Activated CD4-positive, CD25-positive, alpha-beta regulatory T cell treated with anti-CD3 and anti-CD28 coated beads, Interleukin-2, amount 50 U/mL, for 24 hours (primary cell): ENCODE measurements at regions not wholly inside any gene's neighbourhood (a gene's known extent, or its start where the extent isn't known, plus 50 kb on each side); places are given as distances from the start of the nearest gene placed in this dataset.
A peak's percentile ranks its signal among the peaks of the same experiment; 100 is the strongest.
"Not testable (repeated sequence)": the region's sequence is repeated elsewhere in the genome, so short reads cannot be mapped to it uniquely, and the experiment has no call there.

Source experiments
- ATAC-seq, 2 donors: fragments of 150-1000 bp; cut with Tn5 transposase; one replicate each; pipeline ENCODE4 v1.10.0; 2021; ENCODE audit warnings: mild to moderate bottlenecking in 1 of 2, moderate library complexity in 1 of 2

DNA sequence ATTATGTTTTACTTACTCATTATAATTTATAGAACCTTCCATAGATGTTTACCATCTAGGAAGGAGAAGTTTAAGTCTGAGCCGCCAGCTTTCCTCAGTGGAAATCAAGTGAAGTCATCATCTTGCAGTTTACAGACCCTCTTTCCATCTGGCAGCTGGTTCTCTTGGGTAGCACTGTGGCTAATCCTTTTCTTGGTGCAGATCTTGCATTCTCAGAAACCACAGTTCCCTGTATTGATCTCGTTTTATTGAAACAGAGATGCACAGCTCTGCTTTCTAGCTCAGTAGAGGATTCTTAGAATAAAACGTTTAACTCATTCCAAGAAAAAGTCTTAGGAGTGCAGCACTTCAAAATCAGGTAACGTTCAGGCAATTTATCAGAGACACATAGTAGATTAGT is 1154.7 kb downstream of the FOXD4L5 start:
- ATAC-seq: not testable (repeated sequence)

DNA sequence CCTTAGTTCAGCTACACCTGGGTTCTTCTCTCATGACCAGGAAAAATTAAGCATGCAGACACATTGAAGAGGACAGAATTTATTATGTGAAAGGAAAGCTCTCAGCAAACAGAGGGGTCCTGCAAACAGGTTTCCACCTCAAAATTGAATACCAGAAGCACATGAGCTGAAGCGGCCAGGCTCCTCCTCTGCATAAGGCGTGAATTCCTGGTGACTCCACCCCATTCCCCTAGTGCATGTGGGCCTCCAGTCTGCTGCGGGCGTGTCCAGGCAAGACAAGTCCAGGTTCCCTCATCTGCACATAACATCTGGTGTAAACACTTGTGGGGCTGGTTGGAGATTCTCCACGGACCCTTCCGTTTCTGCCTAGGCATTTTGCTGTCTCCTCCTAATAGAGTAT is 1156.4 kb downstream of the FOXD4L5 start:
- no peak for ATAC-seq

DNA sequence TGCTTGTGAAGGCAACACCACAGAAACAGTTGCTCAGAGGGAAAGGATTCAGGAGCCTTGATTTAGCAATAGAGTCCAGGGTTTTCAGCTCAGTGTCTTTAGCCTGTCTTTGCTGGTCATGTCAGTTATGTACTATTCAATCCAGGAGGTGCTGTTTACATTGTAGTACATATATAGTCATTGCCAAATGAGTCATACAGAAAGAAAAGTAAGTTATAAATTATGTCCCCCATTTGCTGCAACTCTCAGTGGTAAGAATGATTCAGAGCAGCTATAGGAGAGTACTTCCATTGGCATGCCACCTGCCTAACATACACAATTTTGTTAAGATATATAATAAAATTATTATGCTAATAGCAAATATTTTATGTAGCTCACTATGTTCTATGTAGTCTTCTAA is 1163.4 kb downstream of the FOXD4L5 start:
- not testable (repeated sequence) for ATAC-seq

DNA sequence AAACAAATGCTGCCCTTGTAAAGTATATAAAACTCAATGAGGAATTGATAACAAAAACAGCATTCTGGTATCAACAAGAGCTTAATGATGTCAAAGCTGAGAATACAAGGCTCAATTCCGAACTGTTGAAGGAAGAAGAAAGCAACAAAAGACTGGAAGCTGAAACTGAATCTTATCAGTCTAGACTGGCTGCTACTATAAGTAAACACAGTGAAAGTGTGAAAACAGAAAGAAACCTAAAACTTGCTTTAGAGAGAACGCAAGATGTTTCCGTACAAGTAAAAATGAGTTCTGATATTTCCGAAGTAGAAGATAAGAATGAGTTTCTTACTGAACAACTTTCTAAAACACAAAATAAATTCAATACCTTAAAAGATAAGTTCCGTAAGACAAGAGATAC is 1167.7 kb downstream of the FOXD4L5 start:
- not testable (repeated sequence) for ATAC-seq

DNA sequence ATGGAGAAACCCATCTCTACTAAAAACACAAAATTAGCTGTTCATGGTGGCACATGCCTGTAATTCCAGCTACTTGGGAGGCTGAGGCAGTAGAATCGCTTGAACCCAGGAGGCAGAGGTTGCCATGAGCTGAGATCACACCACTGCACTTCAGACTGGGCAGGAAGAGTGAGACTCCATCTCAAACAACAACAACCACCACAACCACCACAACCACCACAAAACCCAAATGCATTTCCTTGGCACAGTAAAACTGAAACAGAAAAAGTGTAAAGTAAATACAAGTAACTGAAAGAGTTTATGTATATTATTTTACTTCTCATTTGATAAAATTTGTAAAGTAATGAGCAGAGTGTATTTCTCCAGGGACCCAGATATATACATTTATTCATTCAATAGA is 1177.1 kb downstream of the FOXD4L5 start:
- not testable (repeated sequence) for ATAC-seq

DNA sequence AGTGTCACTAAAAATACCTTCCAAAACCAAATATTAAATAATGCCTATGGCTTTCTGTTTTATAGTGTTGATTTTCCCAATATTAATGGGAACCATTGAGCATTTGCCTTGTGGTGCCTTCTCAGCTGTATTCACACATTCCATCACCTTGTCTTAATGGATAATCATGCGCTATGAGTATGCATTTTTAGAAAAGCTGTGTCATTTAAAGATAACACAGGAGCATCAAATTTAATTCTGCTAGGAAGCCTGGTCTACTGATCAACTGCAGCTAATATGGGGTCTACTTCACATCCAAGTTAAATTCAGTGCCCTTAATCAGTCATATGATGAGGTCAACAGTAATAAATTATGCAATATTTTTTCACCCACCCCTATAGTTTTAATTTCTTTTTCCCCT is 1177.8 kb downstream of the FOXD4L5 start:
- ATAC-seq: not testable (repeated sequence)

DNA sequence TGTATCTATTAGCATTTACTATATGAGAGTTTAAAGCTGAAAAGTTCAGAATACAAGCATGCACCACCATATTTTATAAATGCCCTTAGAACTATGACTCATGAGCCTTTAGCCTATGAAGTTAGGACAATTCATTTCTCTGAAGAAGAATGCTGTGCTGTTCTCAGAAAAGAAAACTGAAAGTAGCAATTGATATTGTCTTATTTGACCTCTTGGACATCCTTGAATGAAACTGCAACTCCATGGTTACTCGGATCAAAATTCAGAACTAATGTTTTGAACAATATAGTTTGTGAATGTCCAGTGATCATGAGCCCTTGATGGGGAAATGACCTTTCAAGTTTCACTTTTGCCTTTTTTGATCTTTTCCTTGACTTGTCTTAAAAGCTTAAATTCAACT is 1179.8 kb downstream of the FOXD4L5 start:
- not testable (repeated sequence) for ATAC-seq

DNA sequence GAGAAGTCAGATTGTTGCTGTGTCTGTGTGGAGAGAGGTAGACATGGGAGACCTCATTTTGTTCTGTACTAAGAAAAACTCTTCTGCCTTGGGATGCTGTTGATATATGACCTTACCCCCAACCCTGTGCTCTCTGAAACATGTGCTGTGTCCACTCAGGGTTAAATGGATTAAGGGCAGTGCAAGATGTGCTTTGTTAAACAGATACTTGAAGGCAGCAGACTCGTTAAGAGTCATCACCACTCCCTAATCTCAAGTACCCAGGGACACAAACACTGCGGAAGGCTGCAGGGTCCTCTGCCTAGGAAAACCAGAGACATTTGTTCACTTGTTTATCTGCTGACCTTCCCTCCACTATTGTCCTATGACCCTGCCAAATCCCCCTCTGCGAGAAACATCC is 1183.5 kb downstream of the FOXD4L5 start:
- ATAC-seq: not testable (repeated sequence)

DNA sequence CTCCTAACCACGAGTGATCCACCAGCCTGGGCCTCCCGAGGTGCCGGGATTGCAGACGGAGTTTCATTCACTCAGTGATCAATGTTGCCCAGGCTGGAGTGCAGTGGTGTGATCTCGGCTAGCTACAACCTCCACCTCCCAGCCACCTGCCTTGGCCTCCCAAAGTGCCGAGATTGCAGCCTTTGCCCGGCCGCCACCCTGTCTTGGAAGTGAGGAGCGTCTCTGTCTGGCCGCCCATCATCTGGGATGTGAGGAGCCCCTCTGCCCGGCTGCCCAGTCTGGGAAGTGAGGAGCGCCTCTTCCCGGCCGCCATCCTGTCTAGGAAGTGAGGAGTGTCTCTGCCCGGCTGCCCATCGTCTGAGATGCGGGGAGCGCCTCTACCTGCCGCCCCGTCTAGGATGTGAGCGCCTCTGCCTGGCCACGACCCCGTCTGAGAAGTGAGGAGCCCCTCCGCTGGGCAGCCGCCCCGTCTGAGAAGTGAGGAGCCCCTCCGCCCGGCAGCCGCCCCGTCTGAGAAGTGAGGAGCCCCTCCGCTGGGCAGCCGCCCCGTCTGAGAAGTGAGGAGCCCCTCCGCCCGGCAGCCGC is 1184.3 kb downstream of the FOXD4L5 start:
- ATAC-seq: not testable (repeated sequence)

DNA sequence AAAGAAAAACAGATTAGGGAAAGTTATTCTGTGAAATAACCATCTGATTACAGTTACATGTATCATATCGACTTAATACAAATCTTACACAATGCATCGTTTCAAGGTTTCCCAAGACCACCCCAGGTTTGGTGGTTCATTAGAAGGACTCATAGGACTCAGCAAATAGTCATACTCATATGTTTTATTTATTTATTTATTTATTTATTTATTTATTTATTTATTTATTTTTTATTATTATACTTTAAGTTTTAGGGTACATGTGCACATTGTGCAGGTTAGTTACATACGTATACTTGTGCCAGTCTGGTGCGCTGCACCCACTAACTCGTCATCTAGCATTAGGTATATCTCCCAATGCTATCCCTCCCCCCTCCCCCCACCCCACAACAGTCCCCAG is 1199.0 kb downstream of the FOXD4L5 start:
- ATAC-seq: not testable (repeated sequence)

DNA sequence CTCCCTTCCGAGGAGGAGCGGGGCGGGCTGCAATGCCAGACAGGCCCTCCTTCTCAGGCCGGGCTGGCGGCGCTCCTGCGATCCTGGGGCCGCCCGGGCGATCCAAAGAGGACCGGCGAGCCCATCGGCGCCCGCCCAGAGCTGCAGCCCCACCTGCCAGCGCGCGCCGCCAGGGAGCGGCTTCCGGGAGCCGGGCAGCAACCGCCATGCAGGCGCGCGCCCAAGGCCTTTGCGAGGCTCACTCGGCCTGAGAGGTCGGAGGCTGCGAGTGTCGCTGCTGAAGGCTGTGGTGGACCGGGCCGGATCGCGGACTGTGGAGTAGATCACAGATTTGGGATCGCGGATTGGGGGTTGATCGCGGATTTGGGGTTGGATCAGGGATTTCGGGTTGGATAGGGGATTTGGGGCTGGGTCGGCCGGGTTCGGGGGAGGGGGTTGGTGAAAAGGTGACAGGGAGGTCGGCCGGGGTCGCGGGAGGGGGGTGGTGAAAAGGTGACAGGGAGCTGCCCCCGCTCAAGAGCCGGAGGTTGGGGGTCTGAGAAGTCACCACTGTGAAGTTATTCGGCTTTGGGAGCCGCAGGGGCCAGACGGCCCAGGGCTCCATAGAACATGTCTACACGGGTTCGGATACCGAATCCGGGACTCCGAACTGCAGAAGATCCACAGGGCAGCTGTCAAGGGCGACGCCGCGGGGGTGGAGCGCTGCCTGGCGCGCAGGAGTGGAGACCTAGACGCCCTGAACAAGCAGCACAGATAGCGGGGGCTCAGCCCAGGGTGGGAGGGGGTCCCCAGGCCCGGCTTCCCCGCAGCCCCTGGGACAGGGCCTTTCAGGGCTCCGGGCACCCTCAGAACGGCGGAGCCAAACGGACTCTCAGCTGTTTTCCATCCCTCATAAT is 1213.4 kb downstream of the FOXD4L5 start:
- not testable (repeated sequence) for ATAC-seq

DNA sequence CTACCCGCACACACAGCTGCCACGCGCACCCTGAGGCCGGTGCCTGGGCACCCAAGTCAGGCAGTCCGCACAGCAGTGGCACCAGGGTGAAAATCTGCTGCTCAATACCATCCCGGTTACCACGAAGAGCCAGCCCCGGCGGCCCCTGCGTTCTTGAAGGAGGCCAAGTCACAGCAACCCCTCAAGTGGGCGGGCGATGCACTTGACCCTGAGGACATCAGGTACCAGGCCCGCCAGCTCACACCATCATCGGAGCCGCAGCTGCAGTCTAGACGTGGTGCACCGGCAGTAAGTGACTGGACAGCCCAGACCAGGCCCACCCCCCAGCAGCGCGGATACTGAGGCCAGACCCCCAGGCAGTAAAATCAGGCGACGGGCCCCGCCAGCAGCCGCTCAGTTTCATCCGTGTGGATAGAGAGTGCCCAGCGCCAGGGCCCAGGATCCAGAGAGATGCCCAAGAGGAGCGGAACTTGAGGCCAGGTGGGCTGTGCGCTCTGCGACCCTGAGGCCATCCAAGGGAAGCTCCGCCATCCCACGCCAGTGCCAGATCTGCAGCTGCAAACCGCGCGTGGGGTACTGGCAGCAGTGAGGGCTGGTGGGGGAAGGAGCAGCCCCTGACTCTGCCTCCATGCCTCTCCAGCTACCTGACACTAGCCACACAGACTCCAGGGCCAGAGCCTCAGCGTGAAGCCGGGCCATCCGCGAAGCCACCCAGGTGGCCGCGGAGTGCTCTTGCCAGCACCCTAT is 1214.2 kb downstream of the FOXD4L5 start:
- not testable (repeated sequence) for ATAC-seq

DNA sequence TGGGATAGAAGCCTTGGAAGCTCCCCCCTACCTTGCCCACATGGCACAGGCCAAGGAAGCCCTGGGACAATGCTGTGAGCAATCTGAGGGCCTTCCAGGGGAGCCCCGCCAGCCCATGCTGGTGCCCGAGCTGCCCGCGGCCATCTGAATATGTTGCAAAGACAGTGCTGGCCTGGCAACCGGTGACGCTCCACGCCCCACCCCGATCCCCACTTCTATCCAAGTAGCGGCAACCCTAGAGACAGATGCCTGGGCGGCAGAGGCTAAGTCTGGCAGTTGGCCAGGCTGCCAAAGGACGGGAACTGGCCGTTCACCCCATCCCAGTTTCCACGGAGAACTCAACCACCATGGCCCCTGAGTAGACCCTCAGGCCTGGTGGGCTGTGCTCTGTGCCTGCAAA is 1214.9 kb downstream of the FOXD4L5 start:
- not testable (repeated sequence) for ATAC-seq

DNA sequence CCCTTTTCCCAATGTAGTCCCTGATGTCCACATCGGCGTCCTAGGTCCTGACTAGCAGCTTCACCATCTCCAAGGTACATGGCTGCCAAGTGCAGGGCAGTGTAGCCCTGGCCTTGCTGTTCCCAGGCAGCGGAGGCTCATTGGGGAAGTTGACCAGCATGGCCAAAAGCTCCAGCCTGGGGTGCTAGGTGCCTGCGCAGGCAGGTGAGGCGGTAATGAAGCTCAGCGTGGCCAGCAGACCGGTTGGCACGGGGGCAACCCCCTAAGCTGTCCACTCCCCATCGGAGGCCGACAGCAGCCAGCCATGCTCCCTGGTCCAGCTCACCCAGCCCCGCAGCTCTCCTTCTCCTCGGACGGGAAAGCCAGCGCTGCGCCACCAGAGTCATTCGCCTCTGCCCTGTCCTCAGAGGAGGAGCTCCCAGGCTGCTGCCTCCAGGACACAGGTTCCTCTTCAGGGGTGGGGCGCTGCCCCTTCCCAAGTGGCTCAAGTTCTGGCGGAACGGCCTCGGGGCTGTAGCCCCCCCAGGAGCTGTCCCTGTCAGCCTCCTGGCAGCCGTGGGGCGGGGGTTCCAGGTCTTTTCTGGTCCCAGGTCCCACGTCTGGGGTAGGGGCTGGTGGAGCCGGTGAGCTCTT is 1218.2 kb downstream of the FOXD4L5 start:
- no peak for ATAC-seq

DNA sequence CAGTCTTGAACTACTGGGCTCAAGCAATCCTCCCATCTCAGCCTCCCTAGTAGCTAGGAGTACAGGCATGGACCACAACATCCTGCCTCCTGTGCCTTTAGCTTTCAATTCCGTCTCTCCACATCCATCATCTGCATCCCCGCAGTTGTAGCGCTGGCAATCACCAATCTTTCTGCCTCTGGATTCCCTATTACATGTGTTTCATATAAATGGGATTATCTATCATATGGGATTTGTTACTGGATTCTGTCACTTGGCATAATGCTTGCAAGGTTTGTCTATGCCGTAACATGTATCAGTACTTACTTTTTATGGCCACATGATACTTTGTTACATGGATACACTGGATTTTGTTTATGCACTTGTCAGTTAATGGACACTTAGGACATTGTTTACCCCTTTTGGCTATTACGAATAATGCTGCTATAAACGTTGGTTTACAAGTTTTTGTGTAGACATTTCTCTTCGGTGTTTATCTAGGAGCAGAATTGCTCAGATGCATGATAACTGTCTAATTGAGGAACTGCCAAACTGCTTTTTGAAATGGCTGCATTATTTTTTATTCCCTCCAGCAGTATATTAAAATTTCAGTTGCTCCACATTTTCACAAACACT is 1223.9 kb downstream of the FOXD4L5 start:
- no peak for ATAC-seq

DNA sequence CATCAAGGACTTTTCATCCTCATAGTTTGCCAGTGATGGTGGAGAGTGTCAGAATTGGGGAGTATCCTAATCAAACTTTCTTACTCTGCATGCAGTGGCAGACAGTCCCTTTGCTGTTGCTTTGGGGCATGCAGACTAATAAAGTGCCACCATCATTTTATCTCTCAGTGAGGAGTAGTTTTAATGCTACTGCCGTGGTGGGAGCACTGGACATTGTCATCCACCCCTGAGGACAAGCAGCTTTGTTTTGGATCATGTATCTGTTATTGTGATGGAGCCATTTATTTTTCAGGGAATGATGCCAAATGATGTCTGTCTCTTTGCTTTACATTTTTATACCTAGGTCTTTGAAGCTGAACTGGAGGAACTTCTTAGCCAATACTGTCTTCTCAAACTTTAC is 1226.9 kb downstream of the FOXD4L5 start:
- not testable (repeated sequence) for ATAC-seq

DNA sequence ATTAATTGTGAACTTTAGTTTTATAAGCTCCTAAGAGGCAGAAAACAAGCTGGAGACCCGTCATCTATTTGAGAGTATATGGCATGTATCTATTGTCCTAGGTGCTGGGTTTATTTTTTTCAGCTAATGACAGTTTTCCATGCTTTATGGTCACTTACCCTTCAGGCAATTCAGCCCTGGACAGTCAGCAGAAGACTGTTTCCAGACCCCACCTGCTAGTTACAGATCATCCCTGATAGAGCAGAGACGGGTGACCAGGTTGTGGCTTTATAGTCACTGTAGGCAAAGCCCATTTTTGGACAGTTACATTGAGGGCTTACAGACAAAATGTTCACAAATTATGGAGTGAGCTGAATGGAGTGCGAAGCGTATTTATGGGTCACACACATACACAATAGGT is 1227.5 kb downstream of the FOXD4L5 start:
- no peak for ATAC-seq

DNA sequence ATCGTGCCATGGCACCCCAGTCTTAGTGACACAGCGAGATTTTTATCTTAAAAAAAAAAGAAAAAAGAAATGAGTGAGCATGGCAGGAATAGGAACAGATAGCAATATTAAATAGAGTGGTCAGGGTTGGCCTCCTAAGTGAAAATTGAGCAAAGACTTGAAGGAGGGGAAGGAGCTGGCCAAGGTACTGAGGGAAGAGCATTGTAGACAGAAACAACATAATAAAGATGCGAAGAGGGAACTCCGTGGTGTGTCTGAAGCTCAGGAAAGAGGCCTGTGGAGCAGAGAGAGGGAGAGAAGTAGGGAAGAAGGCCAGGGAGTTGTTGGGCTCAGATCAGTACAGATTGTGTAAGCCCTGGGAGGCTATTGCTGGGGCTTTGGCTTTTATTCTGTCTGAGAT is 1256.1 kb downstream of the FOXD4L5 start:
- not testable (repeated sequence) for ATAC-seq

DNA sequence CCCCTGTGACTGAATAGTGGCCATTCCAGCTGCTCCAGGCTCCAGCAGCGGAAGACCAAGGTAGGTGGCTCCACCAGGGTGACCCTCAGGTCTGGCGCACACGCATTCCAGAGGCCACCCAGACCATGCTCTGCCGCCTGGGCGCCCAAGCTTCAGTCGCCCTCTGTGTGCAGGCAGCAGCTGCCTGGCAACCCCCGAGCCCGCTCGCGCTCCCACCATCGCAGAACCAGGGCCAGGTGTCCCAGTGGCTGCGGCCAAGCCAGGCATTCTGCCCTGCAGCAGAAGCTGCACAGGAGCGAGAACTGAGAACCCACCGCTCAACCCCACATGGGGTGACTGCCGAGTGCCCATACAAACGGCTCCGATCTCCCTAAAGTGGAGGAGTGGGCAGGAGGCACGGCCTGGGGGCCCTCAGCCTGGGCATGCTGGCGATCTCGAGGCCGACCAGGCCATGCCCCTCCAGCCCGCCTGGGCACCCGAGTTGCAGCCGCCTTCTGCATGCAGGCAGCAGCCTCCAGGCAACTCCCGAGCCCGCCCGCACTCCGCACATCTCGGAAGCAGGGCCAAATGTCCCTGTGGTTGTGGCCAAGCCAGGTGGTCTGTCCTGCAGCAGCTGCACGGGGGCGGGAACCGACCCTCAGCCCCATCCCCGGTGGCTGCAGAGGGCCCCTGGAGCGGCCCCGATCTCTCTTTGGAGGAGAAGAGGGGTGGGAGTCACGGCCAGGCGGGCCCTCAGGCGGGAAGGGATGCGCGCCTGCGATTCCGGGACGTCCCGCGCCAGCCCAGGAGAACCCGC is 1264.1 kb downstream of the FOXD4L5 start:
- not testable (repeated sequence) for ATAC-seq

DNA sequence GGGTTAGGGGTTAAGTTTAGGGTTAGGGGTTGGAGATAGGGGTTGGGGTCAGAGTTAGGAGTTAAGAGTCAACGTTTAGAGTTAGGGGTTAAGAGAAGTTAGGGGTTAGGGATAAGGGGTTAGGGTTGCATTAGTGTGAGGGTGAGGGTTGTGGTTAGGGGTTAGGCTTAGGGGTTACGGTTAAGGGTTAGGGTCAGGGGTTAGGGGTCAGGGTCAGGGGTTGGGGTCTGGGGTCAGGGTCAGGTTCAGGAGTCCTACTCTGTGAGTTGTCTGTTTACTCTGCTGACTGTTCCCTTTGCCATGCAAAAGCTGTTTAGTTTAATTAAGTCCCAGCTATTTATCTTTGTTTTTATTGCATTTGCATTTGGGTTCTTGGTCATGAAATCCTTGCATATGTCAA is 1267.3 kb downstream of the FOXD4L5 start:
- not testable (repeated sequence) for ATAC-seq

DNA sequence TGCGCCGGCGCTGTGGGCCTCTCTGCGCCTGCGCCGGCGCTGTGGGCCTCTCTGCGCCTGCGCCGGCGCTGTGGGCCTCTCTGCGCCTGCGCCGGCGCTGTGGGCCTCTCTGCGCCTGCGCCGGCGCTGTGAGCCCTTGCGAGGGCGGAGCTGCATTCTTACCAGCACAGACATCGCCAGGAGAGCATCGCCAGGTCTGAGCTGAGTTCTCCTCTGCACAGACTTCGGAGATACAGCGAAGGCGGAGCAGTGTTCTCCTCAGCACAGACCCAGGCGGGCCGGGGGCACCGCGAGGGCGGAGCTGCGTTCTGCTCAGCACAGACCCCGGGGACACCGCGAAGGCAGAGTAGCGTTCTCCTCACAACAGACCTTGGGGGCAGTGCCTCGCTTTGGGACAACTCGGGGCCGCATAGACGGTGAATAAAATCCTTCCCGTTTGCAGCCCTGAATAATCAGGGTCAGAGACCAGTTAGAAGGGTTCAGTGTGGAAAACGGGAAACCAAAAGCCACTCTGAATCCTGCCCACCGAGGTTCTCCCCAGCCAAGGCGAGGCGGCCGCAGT is 1268.1 kb downstream of the FOXD4L5 start:
- ATAC-seq: peak in 1 of 2 donors; percentile 56
